SHP77 (cell line): ENCODE measurements at regions not wholly inside any gene's neighbourhood (a gene's known extent, or its start where the extent isn't known, plus 50 kb on each side); places are given as distances from the start of the nearest gene placed in this dataset.

Source experiments
- DNase-seq, 2 experiments: peaks; one replicate each; lab custom pipeline; 2025; lab: John Stamatoyannopoulos, UW

- DNase-seq, result no peak
Observed at GRCh38 chr20:24376311-24377099, 92.9 kb upstream of the SYNDIG1 start.

- DNase-seq, result no peak
Observed at GRCh38 chr20:24373372-24373771, 96.1 kb upstream of the SYNDIG1 start.

GRCh38 chr20:24370911-24371695 lies 98.3 kb upstream of the SYNDIG1 start:
- no peak for DNase-seq

DNA sequence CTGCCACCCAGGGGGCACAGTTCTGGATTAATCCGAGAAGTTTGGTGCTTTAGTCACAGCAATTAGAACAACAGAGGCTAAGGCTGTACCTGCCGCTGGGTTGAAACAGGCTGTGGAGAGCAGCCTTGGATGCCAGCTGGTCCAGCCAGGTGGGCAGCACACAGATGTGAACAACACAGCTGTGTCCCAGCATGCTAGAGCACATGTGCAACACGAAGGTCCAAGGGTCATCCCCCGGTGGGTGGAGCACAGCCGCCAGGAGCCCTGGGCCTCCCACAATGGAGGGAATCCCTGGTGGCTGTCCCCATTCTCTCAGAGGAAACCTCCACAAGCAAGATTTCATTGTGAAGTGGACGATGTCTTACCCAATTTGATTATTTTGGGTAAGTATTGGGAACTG lies 99.2 kb upstream of the SYNDIG1 start:
- no peak for DNase-seq

DNA sequence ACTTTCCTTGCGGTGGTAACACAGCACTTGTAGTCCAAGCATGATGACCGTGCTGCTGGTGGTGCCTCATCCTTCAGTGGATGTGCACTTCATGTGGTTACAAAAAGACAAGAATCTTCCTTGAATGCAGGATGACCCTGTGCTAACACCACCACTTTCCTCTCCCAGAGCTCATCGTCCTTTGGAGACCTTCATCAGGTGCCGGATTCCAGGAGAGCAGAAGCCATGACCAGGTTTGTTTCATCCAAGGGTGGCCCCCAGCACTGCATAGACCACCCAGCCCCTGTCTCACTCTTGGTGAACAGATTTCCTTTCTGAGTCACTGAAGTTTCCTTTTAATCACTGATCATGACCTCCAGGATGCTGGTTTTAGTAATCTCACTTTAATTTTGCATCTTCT lies 101.2 kb upstream of the SYNDIG1 start:
- DNase-seq, result no peak

DNA sequence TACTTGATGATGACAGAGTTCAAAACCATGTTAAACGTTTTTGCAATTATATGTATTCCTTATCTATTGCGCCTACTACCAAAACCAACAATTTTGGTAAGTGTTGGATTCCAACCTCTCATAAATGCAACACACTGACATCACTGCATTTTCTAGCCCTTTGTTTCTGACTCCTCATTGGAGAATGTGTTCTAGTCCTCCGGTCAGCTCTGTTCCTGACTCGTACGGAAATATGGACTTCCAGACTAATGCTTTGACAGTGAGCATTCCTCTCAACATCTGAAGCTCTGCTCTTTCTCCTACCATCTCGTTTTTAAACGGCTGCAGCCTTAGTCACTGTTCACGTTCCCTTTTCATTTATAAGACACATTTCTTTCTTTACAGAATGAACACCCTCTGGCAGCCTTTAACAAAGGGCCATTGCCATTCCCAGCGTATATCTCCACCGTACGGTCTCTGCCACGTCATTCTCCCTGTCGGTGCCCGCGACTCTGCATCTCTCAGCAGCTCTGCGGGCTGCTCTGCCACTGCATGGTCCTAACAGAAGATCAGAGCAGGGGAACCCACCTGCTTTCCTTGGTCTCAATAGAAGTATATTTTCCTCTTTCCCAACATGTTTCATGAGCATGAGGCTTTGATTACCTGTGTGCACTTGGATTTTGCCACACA lies 103.0 kb upstream of the SYNDIG1 start:
- DNase-seq, result no peak

- DNase-seq, result no peak
Observed at GRCh38 chr20:24365670-24366069, 103.8 kb upstream of the SYNDIG1 start.

DNA sequence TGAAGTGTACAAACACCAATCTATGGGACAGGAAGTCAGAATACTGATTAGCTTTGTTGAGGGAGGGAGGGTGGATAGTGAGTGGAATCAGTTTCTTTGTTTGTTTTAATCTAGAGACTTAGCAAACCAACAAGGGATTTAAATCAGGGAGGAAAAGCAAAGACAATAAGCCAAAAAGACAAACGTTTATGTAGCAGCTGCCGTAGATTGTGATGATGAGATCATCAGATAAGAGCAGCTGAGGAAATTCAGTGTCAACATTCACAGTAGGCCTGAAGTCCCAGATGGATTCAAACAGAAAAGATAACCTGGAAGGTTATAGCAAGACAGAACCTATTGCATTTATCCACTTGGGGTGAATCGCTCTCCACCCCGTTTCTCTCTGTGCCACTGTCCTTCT lies 104.9 kb upstream of the SYNDIG1 start:
- DNase-seq, result peak; percentile 92

- no peak for DNase-seq
Observed at GRCh38 chr20:24363031-24363430, 106.4 kb upstream of the SYNDIG1 start.

GRCh38 chr20:24362080-24362479 lies 107.3 kb upstream of the SYNDIG1 start:
- DNase-seq, result no peak

GRCh38 chr20:24361541-24361940 lies 107.9 kb upstream of the SYNDIG1 start:
- DNase-seq, result no peak

DNA sequence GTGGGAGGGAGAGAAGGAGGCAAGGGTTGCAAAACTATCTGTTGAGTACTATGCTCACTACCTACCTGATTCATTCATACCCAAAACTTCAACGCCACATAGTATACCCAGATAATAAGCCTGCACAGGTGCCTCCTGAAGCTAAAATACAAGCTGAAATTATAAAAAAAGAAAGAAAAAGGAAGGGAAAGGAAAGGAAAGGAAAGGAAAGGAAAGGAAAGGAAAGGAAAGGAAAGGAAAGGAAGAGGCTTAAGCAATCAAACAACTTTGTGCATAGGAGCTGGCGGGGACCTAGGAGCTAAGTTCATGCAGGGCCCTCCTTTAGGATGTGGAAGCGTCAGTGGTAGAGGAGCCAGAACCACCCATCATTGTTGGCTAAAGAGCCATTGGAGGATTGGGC lies 108.9 kb upstream of the SYNDIG1 start:
- DNase-seq, result no peak

DNA sequence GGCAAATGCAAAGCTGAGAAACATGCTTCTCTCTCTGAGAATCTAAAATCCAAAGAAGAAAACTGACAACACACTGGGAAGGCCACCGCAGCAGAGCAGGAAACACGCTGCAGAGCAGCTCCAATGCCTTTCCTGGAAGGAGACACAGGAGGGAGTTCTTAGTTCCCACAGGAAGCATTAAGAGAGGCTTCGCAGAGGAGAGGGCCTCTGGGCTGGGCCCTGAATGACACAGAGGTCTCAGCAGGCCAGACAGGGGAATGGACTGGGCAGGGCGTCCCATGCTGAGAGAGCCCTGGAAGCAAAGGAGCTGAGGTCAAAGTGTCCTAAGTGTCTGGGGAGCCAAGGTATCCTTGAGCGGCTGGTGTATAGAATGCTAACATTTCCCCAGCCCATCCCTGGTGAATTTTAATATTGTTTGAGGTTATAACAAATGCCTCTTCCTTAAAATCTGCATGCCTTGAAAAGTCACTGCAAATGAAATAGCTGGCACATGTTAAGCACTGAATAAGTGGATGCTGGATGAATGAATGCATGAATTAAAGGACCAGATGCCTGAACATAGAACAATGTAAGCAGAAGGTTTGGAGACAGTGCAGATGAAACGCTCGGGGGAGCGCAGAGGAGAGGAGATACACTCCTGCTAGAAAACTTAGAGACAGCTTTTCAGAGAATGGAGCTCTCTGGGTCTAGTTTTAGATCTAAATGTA lies 110.0 kb upstream of the SYNDIG1 start:
- DNase-seq, result no peak

- no peak for DNase-seq
Observed at GRCh38 chr20:24357931-24358330, 111.5 kb upstream of the SYNDIG1 start.

DNA sequence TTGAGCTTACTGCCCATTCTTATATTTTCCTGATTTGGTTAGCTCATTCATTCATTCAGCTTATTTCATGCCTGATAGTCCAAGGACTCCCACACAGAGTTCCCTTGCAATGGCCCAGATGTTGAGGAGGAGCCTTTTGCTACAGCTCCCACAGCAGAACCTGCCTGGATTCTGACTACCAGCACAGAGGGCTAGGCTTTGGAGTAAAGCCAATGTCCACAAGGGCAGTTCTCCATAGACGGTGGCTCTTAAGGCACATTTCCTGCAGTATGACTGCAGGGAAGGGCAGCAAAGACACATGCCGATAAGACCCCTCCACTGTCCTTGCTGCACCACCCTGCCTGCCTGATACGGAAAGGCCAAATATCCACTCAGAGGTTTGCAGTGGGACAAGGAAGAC lies 112.3 kb upstream of the SYNDIG1 start:
- peak; percentile 79 to 90 for DNase-seq

DNA sequence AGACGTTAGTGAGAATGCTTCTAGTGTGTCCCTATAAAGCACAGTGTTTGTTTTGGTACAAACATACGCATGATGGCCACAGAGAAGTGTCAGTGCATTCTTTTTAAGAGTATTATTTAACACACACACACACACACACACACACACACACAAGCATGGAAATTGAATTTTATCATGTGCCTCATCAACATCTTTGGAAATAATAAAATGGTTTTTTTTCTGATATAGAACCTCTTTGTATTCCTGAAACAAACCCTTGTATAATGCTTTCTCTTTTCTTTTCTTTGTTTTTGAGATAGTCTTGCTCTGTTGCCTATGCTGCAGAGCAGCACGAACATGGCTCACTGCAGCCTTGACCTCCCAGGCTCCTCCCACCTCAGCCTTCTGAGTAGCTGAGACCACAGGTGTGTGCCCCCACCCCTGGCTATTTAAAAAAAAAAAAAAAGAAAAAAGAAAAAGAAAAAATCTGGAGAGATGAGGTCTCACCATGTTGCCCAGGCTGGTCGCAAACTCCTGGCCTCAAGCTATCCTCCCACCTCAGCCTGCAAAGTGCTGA lies 116.2 kb upstream of the SYNDIG1 start:
- no peak for DNase-seq

DNA sequence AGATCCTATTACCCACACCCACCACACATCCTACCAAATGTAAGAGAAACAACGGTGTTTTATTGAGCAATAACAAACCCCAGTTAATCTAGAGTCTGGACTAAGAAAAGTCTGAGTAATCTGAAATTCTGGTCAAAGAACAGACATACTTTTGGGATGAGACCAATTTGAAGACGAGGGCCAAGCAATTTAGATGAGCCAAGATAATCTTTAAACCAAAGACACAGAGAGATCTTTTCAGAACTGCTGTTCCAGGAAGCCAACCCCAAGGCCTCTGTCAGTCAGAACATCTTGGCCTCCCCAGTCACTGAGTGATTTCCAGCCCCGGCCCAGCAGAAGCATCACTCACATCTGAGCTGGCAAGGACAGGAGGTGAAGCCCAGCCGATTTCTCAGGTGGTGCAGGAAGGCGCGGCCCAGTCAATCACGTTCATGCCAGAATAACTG lies 118.5 kb upstream of the SYNDIG1 start:
- no peak for DNase-seq

- DNase-seq, result no peak
Observed at GRCh38 chr20:24341781-24342180, 127.6 kb upstream of the SYNDIG1 start.

- DNase-seq, result no peak
Observed at GRCh38 chr20:24340933-24341332, 128.5 kb upstream of the SYNDIG1 start.

GRCh38 chr20:24339210-24339641 lies 130.2 kb upstream of the SYNDIG1 start:
- no peak for DNase-seq

- DNase-seq, result no peak
Observed at GRCh38 chr20:24337551-24337950, 131.9 kb upstream of the SYNDIG1 start.

DNA sequence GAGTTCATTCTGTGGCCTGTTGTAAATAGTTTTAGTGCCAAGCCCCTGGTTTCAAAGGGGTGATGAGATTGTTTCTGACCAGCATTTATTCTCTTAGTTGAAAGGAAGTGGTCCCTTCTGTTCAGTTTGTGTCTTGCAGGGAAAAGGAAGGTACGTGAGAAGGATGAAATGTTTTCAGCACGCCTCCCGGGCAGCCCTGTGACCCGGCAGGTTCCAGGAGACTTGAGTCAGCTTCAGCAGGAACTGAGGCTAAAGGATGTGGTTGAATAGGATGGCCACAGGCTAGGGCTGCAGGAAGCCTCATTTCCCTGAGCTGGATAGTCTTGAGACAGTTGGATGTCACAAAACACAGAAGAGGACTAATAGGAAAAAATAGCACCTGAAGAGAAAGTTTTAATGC lies 132.4 kb upstream of the SYNDIG1 start:
- DNase-seq, result no peak
